OCI-LY7 (cell line): ENCODE measurements at regions not wholly inside any gene's neighbourhood (a gene's known extent, or its start where the extent isn't known, plus 50 kb on each side); places are given as distances from the start of the nearest gene placed in this dataset.

Experiments
- CTCF ChIP-seq: fragments of 200-600 bp; sonication (generic); conservative IDR thresholded peaks from 2 replicates; pipeline ENCODE4 v1.5.1; 2014; ENCODE audit warnings: mild to moderate bottlenecking, antibody characterized with exemption, low read length, moderate library complexity, mixed read lengths
- EZH2phosphoT487 ChIP-seq: fragments of 200-600 bp; sonication (generic); IDR thresholded peaks from 2 replicates; pipeline ENCODE4 v1.6.1; 2018; ENCODE audit warnings: low read depth, borderline replicate concordance, mild to moderate bottlenecking, mixed run types, antibody characterized with exemption, low read length, moderate library complexity, mixed read lengths

DNA sequence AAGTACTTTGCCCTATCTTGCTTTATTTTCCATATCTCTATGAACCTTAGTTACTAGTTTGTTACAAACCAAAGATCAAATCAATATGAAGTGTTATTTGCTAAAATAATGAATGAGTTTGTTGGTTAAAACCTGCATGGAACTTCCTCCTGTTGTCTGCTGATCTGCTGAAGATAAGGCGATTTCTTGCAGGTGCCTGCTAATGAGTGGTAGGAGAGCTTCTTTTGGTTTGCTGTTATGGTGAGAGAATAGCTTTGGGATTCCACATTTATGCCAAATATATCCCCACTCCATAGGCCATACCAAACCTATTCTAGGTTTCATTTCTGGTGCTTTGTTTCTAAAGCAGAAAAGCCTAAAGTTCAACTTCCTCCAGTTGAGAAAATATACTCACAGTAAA, 103.8 kb upstream of the PCDH10 start:
- TF ChIP-seq CTCF (no peak), EZH2phosphoT487 (no peak)
